CD4-positive, CD25-positive, alpha-beta regulatory T cell (primary cell): ENCODE measurements at regions not wholly inside any gene's neighbourhood (a gene's known extent, or its start where the extent isn't known, plus 50 kb on each side); places are given as distances from the start of the nearest gene placed in this dataset.
"Not testable (repeated sequence)": the region's sequence is repeated elsewhere in the genome, so short reads cannot be mapped to it uniquely, and the experiment has no call there.

Experiments
- ATAC-seq, 2 donors: fragments of 150-1000 bp; cut with Tn5 transposase; one replicate each; pipeline ENCODE4 v1.10.0; 2021; ENCODE audit warnings: low read depth in 2 of 2, moderate number of reproducible peaks in 2 of 2, moderate library complexity in 1 of 2
- DNase-seq, 3 donors: peaks; one replicate each; pipeline versions ENCODE4 v3.0.0 to v3.0.0-alpha.2; 2012 to 2022; ENCODE audit warnings: mixed read lengths in 1 of 3
- H3K27ac ChIP-seq: one replicate; pipeline ENCODE4 v1.7.0; 2013; ENCODE audit warnings: mild to moderate bottlenecking, low read length; ENCODE audit not compliant: insufficient read depth, poor library complexity, severe bottlenecking
- H3K27me3 ChIP-seq: one replicate; pipeline ENCODE4 v1.7.0; 2013; ENCODE audit warnings: low read length; ENCODE audit not compliant: control insufficient read depth, insufficient read depth
- H3K36me3 ChIP-seq: one replicate; pipeline ENCODE4 v1.7.0; 2013; ENCODE audit warnings: mild to moderate bottlenecking, low read length, moderate library complexity; ENCODE audit not compliant: control insufficient read depth, insufficient read depth
- H3K4me1 ChIP-seq: 2 replicates; pipeline ENCODE4 v1.7.0; 2013; ENCODE audit warnings: mild to moderate bottlenecking, low read length; ENCODE audit not compliant: insufficient read depth, control insufficient read depth, poor library complexity, severe bottlenecking
- H3K4me3 ChIP-seq: one replicate; pipeline ENCODE4 v1.7.0; 2013; ENCODE audit warnings: low read depth, mild to moderate bottlenecking, low read length, moderate library complexity
- H3K9me3 ChIP-seq, 2 experiments: 1 replicate in 1 of 2; 2 replicates in 1 of 2; pipeline ENCODE4 v1.7.0; 2013; ENCODE audit warnings: low read length in 2 of 2, mild to moderate bottlenecking in 1 of 2, moderate library complexity in 1 of 2; ENCODE audit not compliant: control insufficient read depth in 2 of 2
- H3K27ac Mint-ChIP-seq, 3 donors: one replicate each; pipeline ENCODE4 v1.8.0; 2020 to 2022; ENCODE audit warnings: mild to moderate bottlenecking in 3 of 3, mixed read lengths in 3 of 3, moderate library complexity in 2 of 3
- H3K27me3 Mint-ChIP-seq: one replicate; pipeline ENCODE4 v1.8.0; 2022; ENCODE audit warnings: mild to moderate bottlenecking, mixed read lengths
- H3K36me3 Mint-ChIP-seq: one replicate; pipeline ENCODE4 v1.8.0; 2020; ENCODE audit warnings: mixed read lengths
- H3K4me1 Mint-ChIP-seq, 4 donors: one replicate each; pipeline ENCODE4 v1.8.0; 2020 to 2022; ENCODE audit warnings: mixed read lengths in 4 of 4, mild to moderate bottlenecking in 1 of 4
- H3K4me3 Mint-ChIP-seq, 4 donors: one replicate each; pipeline ENCODE4 v1.8.0; 2020 to 2022; ENCODE audit warnings: mild to moderate bottlenecking in 4 of 4, mixed read lengths in 4 of 4, moderate library complexity in 3 of 4
- H3K9me3 Mint-ChIP-seq, 7 donors: one replicate each; pipeline ENCODE4 v1.8.0; 2020 to 2022; ENCODE audit warnings: mixed read lengths in 7 of 7, mild to moderate bottlenecking in 3 of 7, moderate library complexity in 2 of 7

GRCh38 chr10:6794841-6795240 is 214.8 kb upstream of the PRKCQ start:
- not testable (repeated sequence) for DNase-seq, H3K4me3 ChIP-seq, H3K27ac Mint-ChIP-seq, H3K4me1 Mint-ChIP-seq, H3K9me3 ChIP-seq, ATAC-seq, H3K4me1 ChIP-seq, H3K27ac ChIP-seq, H3K36me3 ChIP-seq, H3K9me3 Mint-ChIP-seq, H3K4me3 Mint-ChIP-seq, H3K36me3 Mint-ChIP-seq
- H3K27me3 ChIP-seq, result peaks cover 12% of the 10 kb centered on the region
- peaks cover 15% of the 10 kb centered on the region for H3K27me3 Mint-ChIP-seq

- Histone ChIP-seq H3K36me3 (no peaks in the 10 kb centered on the region), H3K27ac (no peak overlapping the region), H3K9me3 (no peaks in the 10 kb centered on the region), H3K27me3 (peaks cover 13% of the 10 kb centered on the region), H3K4me1 (no peaks in the 10 kb centered on the region), H3K4me3 (no peak overlapping the region)
- H3K4me1 Mint-ChIP-seq, result no peaks in the 10 kb centered on the region
- ATAC-seq (no peak), DNase-seq (no peak)
- H3K9me3 Mint-ChIP-seq, result no peaks in the 10 kb centered on the region
- no peak overlapping the region for H3K27ac Mint-ChIP-seq
- H3K4me3 Mint-ChIP-seq, result no peak overlapping the region
- H3K27me3 Mint-ChIP-seq, result peaks cover 15% of the 10 kb centered on the region
- no peaks in the 10 kb centered on the region for H3K36me3 Mint-ChIP-seq
Measured at GRCh38 chr10:6794441-6794840, 214.4 kb upstream of the PRKCQ start.

GRCh38 chr10:6788731-6789130 is 208.7 kb upstream of the PRKCQ start:
- Mint-ChIP-seq H3K9me3 (no peaks in the 10 kb centered on the region), H3K27ac (no peak overlapping the region), H3K4me3 (no peak overlapping the region), H3K36me3 (no peaks in the 10 kb centered on the region), H3K27me3 (peaks cover 10% of the 10 kb centered on the region), H3K4me1 (no peaks in the 10 kb centered on the region)
- Histone ChIP-seq H3K36me3 (no peaks in the 10 kb centered on the region), H3K27me3 (peaks cover 23% of the 10 kb centered on the region), H3K4me3 (no peak overlapping the region), H3K9me3 (no peaks in the 10 kb centered on the region), H3K27ac (no peak overlapping the region), H3K4me1 (no peaks in the 10 kb centered on the region)
- DNase-seq, result no peak
- no peak for ATAC-seq

GRCh38 chr10:6788231-6788630 is 208.2 kb upstream of the PRKCQ start:
- peaks cover 25% of the 10 kb centered on the region for H3K27me3 ChIP-seq
- Mint-ChIP-seq H3K36me3 (no peaks in the 10 kb centered on the region), H3K27me3 (peaks cover 10% of the 10 kb centered on the region), H3K27ac (no peak overlapping the region), H3K4me1 (no peaks in the 10 kb centered on the region), H3K9me3 (no peaks in the 10 kb centered on the region), H3K4me3 (no peak overlapping the region)
- ATAC-seq (no peak), DNase-seq (no peak)
- no peaks in the 10 kb centered on the region for H3K9me3 ChIP-seq
- H3K36me3 ChIP-seq, result no peaks in the 10 kb centered on the region
- no peak overlapping the region for H3K27ac ChIP-seq
- no peaks in the 10 kb centered on the region for H3K4me1 ChIP-seq
- no peak overlapping the region for H3K4me3 ChIP-seq

GRCh38 chr10:6787718-6788117 is 207.6 kb upstream of the PRKCQ start:
- Mint-ChIP-seq H3K36me3 (no peaks in the 10 kb centered on the region), H3K4me3 (no peak overlapping the region), H3K27me3 (peaks cover 11% of the 10 kb centered on the region), H3K4me1 (no peaks in the 10 kb centered on the region), H3K9me3 (no peaks in the 10 kb centered on the region), H3K27ac (no peak overlapping the region)
- H3K4me3 ChIP-seq, result no peak overlapping the region
- no peak for ATAC-seq
- no peak overlapping the region for H3K27ac ChIP-seq
- H3K27me3 ChIP-seq, result peaks cover 30% of the 10 kb centered on the region
- H3K9me3 ChIP-seq, result no peaks in the 10 kb centered on the region
- no peaks in the 10 kb centered on the region for H3K36me3 ChIP-seq
- no peak for DNase-seq
- H3K4me1 ChIP-seq, result no peaks in the 10 kb centered on the region

- H3K36me3 ChIP-seq, result no peaks in the 10 kb centered on the region
- H3K27ac Mint-ChIP-seq, result no peak overlapping the region
- no peaks in the 10 kb centered on the region for H3K9me3 Mint-ChIP-seq
- ATAC-seq (no peak), DNase-seq (no peak)
- H3K27me3 ChIP-seq, result peaks cover 28% of the 10 kb centered on the region
- peaks cover 17% of the 10 kb centered on the region for H3K27me3 Mint-ChIP-seq
- no peak overlapping the region for H3K4me3 Mint-ChIP-seq
- H3K9me3 ChIP-seq, result no peaks in the 10 kb centered on the region
- no peaks in the 10 kb centered on the region for H3K4me1 Mint-ChIP-seq
- H3K4me1 ChIP-seq, result no peaks in the 10 kb centered on the region
- no peaks in the 10 kb centered on the region for H3K36me3 Mint-ChIP-seq
- no peak overlapping the region for H3K27ac ChIP-seq
- no peak overlapping the region for H3K4me3 ChIP-seq
Measured at GRCh38 chr10:6787091-6787490, 207.0 kb upstream of the PRKCQ start.

- Mint-ChIP-seq H3K36me3 (no peaks in the 10 kb centered on the region), H3K27ac (no peak overlapping the region), H3K9me3 (peaks cover 0 to 3% (median 0%) of the 10 kb centered on the region in 7 donors), H3K27me3 (peaks cover 14% of the 10 kb centered on the region), H3K4me1 (no peaks in the 10 kb centered on the region), H3K4me3 (no peak overlapping the region)
- Histone ChIP-seq H3K4me3 (no peak overlapping the region), H3K27me3 (peaks cover 29% of the 10 kb centered on the region), H3K36me3 (no peaks in the 10 kb centered on the region), H3K27ac (no peak overlapping the region), H3K9me3 (no peaks in the 10 kb centered on the region), H3K4me1 (no peaks in the 10 kb centered on the region)
- ATAC-seq (no peak), DNase-seq (no peak)
Measured at GRCh38 chr10:6786579-6787031, 206.5 kb upstream of the PRKCQ start.

- not testable (repeated sequence) for H3K4me3 Mint-ChIP-seq, H3K9me3 Mint-ChIP-seq, H3K27ac Mint-ChIP-seq, H3K36me3 ChIP-seq, ATAC-seq, H3K36me3 Mint-ChIP-seq, H3K4me1 Mint-ChIP-seq, H3K4me1 ChIP-seq, H3K4me3 ChIP-seq, H3K27ac ChIP-seq, H3K9me3 ChIP-seq, DNase-seq
- H3K27me3 Mint-ChIP-seq, result peaks cover 20% of the 10 kb centered on the region
- H3K27me3 ChIP-seq, result peaks cover 21% of the 10 kb centered on the region
Measured at GRCh38 chr10:6784429-6784828, 204.4 kb upstream of the PRKCQ start.
